ENCODE measurements at regions not wholly inside any gene's neighbourhood (a gene's known extent, or its start where the extent isn't known, plus 50 kb on each side); places are given as distances from the start of the nearest gene placed in this dataset.
"Not testable (repeated sequence)": the region's sequence is repeated elsewhere in the genome, so short reads cannot be mapped to it uniquely, and the experiment has no call there.

DNA sequence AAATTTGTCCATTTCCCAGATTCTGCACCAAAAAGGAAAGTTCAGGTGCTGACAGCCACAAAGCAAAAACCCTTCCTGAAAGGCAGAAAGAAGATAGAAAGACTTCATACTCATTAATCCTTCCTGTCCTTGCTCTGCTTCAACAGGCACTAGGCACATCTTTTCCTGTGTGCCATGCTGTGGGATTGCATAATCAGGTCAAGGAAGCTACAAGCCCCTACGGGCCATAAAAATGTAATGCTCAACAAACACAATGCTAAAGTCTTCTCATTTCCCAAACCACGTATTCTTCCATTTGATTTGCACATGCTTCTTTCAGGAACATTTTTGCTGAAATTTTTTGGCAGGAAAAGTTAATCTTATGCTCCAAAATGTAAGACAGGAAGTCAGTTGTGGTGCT, 710.9 kb upstream of the ZP4 start:
- not testable (repeated sequence) for DNase-seq (ENCODE audit: low read depth in 4 of 4, low spot score in 3 of 4)

DNA sequence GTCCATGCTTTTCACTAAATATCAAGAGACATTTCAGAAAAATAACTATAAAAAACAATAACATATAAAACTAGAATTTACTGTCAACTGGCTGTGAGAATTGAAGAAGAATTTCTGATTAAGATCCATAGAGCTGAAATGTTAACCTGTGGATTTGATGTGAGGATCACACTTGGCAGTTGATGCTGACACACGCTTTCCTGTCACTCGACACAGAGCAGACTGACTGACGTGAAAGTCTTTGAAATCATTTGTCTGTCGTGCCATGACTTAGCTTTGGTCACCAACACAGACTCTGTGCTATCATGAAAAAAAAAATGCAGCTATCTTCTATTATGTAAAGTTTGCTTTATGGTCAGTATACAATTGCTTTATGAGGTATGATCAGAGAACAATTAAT, 706.0 kb upstream of the ZP4 start:
- no peak for DNase-seq (ENCODE audit: low read depth in 4 of 4, low spot score in 3 of 4)

DNA sequence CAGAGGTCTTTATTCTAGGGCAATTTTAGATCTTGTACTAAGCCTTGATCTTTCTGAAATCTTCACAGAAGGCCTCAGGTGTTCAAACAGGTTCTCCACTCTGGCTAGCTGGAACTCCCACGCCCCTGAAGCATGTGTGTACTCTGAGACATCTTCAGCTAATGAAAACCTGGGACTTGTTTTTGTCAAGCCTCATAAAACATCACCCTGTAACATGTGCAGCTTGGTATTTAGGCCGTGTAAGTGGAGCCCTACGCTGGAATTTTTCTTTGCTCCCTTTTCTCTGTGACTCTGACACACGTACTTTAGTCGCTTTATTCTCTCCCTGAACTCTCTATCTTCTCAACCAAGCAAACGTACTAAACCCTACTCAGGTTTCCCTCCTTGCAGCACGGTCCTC, 701.9 kb upstream of the ZP4 start:
- DNase-seq (ENCODE audit: low read depth in 4 of 4, low spot score in 3 of 4): peak; percentile 14 to 66 (median 34)

DNA sequence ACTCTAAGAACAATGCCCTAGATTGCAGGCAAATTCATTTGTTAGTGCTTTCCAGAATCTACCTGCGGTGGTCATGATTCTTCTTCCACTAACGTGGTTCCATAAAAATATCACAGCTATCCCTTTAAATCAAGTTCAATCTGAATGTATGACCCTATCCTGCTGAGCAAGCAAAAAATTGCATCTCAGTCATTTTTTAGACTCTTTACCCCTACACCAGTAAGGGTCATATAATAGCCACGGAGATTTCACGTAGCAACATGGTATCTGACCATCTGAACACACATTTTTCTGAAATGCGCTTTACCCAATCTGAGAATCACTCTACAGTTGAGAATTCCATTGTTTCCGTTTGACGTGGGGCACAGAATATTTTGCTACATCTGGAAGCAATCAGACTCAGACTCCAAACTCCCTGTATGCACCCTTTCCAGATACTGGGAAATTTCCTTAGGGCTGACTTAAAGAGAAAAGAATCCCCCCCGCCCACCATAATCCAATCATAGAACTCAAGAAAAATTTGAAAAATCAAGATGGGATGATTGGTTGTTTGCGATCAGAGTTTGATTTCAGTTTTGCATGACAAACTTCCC, 699.2 kb upstream of the ZP4 start:
- DNase-seq (ENCODE audit: low read depth in 4 of 4, low spot score in 3 of 4): no peak

- DNase-seq (ENCODE audit: low read depth in 4 of 4, low spot score in 3 of 4): no peak
Measured at GRCh38 chr1:238582816-238583215, 692.1 kb upstream of the ZP4 start.

DNA sequence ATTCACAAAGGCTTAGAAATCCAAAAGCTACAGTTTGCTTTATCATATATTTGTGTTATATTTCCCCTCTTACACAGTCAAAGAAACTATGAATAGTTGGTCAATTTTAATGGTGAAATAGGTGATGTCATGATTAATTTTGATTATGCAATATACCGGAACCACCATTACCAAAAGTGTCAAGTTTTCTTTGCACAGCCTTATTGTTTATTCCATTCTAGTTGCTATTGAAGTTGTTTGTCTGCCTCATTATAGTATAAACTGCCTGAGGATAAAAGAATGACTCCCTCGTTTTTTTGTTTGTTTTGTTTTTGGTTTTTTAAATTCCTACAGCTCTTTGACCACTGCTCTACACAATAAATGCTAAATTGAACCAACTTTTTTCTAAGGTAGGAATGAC, 690.6 kb upstream of the ZP4 start:
- no peak for DNase-seq (ENCODE audit: low read depth in 4 of 4, low spot score in 3 of 4)

DNA sequence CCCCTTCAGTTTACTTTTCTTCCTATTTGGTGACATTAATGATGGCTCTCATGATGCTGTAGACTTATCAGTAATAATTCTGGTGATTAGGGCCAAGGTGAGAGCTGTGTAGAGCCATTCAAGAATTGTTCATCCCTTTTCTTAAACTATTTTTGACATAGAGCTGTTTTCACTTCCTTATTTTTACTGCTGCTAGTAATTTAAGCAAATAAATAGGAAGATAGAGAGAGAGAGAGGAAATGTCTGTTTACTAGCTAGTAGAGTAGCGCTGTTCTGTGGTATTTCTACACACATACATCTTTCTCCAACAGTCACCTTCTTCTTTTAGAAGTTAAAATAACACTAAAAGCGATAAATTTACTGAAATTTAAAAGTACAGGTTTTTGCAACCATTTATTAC, 678.0 kb upstream of the ZP4 start:
- no peak for DNase-seq (ENCODE audit: low read depth in 4 of 4, low spot score in 3 of 4)

- DNase-seq (ENCODE audit: low read depth in 4 of 4, low spot score in 3 of 4): no peak
Measured at GRCh38 chr1:238562341-238562740, 671.6 kb upstream of the ZP4 start.

DNA sequence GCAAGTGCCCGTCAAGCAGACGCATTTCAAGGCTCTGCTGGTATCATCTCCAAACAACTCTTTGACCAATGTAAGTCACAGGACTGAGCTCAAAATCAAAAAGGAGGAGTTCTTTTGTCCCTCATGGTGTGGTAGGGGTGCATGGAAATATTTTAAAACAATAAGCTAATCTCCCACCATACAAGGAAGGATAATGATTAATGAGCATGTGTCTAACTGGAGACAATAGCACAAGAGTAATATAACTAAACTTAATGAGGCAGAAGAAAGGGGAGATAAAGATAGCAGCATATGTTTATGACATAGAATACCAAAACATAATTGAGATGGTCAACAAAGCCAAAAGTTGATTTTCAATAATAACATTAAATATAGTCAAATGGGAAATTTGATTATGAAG, 668.0 kb upstream of the ZP4 start:
- no peak for DNase-seq (ENCODE audit: low read depth in 4 of 4, low spot score in 3 of 4)

DNA sequence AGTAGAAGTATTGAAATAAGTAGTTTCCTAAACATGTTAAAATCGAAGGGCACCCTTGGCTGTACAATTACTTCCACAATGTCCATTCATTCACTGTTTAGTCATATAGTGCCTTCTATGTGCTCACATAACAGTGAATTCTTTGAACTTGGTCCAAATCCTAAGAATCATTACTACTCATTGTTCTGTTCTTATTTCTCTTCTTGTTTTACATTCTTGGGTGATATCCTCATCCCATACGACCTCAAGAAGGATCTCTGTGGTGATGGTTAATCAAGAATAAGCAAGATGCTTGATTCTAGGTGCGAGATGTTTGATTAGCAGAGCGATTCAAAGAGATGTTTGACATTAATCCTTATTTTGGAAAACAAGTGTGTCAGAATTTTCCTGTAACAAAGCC, 667.4 kb upstream of the ZP4 start:
- DNase-seq (ENCODE audit: low read depth in 4 of 4, low spot score in 3 of 4): no peak

- DNase-seq (ENCODE audit: low read depth in 4 of 4, low spot score in 3 of 4): peak in 1 of 4 donors; percentile 4
Measured at GRCh38 chr1:238552271-238552670, 661.5 kb upstream of the ZP4 start.

DNA sequence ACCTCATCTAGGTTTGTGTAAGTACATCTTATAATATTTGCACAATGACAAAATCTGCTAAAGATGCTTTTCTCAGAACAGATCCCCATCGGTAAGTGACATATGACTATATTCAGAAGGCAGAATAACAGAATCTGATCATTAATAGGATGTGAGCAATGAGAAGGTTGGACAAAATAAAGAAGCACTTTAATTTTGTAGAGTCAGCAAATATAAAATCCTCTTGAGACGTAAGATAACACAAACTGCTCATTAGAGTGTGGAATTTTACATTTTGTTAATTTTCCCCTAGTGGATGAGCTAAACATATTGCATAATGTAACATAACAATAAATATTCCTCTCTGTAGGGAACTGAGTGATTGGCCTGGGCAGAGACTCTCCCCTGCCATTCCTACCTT, 658.4 kb upstream of the ZP4 start:
- no peak for DNase-seq (ENCODE audit: low read depth in 4 of 4, low spot score in 3 of 4)

DNA sequence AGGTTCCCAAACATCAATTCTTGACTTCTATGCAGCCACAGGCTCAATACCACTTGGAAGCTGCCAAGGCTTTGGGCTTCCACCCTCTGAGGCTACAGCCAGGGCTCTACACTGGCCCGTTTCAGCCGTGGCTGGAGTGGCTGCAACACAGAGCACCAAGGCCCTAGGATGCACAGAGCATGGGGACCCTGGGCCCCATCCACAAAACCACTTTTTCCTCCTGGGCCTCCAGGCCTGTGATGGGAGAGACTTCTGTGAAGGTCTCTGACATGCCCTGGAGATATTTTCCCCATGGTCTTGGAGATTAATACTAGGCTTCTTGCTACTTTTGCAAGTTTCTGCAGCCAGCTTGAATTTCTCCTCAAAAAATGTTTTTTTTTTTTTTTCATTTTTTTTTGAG, 655.4 kb upstream of the ZP4 start:
- no peak for DNase-seq (ENCODE audit: low read depth in 4 of 4, low spot score in 3 of 4)

DNA sequence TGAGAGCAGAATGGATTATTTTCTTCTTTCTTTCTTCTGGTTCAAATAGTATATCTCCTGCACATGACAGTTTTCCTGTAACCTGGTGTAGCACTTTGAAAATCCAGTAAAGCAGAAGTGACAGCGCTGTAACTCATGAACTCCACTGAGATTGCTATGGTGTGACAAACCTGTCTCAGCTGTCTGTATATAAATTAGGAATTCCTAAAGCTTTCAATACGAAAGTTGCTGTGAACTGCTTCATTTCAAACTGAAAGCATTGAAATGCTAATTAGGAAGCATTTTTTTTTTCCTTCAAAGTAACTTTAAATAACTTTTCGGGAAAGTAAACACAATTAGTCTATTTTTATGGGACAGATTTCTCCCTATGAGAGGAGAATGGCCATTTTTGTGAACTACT, 646.9 kb upstream of the ZP4 start:
- DNase-seq (ENCODE audit: low read depth in 4 of 4, low spot score in 3 of 4): no peak

- no peak for DNase-seq (ENCODE audit: low read depth in 4 of 4, low spot score in 3 of 4)
Measured at GRCh38 chr1:238530209-238530851, 639.6 kb upstream of the ZP4 start.

- no peak for DNase-seq (ENCODE audit: low read depth in 4 of 4, low spot score in 3 of 4)
Measured at GRCh38 chr1:238517711-238518110, 627.0 kb upstream of the ZP4 start.

DNA sequence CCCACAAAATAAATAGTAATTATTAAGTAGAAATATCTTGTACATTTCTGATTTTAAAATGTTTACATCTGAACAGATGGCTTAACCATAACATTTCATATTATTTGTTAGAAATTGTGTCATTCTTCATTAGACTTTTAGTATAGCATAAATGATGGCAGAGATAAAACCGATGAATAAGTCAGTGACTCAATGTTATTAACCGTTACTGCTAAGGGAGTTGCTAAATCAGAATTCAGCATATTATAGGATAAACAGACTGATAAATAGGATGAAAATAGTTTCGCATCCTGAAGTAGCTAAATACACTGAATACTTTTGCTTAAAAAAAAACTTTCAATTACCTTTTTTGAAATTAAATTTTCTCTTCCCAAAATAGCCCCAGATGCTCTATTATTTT, 610.6 kb upstream of the ZP4 start:
- no peak for DNase-seq (ENCODE audit: low read depth in 4 of 4, low spot score in 3 of 4)

DNA sequence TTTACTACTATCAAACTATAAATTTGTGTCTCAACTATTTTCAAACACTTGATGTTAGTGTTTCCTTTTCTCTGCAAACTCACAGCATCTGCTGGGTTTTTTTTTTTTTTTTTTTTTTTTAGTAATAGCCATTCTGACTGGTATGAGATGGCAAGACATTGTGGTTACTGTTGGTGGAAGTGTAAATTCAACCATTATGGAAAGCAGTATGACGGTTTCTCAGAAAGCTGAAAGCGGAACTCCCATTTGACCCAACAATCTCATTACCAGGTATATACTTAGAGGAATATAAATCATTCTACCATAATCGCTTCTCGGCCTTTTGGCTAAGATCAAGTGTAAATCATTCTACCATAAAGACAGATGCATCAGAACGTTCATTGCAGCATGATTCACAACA, 608.3 kb upstream of the ZP4 start:
- DNase-seq (ENCODE audit: low read depth in 4 of 4, low spot score in 3 of 4): no peak

DNA sequence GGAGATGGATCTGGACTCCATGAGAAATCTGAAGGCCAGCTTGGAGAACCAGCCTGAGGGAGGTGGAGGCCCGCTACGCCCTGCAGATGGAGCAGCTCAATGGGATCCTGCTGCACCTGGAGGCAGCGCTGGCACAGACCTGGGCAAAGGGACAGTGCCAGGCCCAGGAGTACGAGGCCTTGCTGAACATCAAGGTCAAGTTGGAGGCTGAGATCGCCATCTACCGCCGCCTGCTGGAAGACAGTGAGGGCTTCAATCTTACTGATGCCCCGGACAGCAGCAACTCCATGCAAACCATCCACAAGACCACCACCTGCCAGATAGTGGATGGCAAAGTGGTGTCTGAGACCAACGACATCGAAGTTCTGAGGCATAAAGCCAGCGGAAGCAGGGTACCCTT, 601.5 kb upstream of the ZP4 start:
- no peak for DNase-seq (ENCODE audit: low read depth in 4 of 4, low spot score in 3 of 4)

DNA sequence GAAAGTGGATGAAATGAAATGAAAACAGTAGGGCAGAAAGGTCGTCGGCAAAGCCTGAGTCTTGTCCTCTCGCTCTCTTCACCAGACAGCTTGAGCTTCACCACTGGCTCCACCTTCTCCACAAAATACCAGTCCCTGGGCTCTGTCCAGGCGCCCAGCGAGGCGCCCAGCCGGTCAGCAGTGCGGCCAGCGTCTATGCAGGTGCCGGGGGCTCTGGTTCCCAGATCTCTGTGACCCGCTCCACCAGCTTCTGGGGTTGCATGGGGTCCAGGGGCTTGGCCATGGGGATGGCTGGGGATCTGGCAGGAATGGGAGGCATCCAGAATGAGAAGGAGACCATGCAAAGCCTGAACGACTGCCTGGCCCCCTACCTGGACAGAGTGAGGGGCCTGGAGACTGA, 600.5 kb upstream of the ZP4 start:
- no peak for DNase-seq (ENCODE audit: low read depth in 4 of 4, low spot score in 3 of 4)

- DNase-seq (ENCODE audit: low read depth in 4 of 4, low spot score in 3 of 4): no peak
Measured at GRCh38 chr1:238489006-238489405, 598.3 kb upstream of the ZP4 start.

GRCh38 chr1:238488401-238488800, 597.7 kb upstream of the ZP4 start:
- DNase-seq (ENCODE audit: low read depth in 4 of 4, low spot score in 3 of 4): no peak

GRCh38 chr1:238487931-238488330, 597.2 kb upstream of the ZP4 start:
- DNase-seq (ENCODE audit: low read depth in 4 of 4, low spot score in 3 of 4): no peak

Measured in left renal pelvis (tissue), 4 donors.